GM04503 (cell line): ENCODE measurements at regions not wholly inside any gene's neighbourhood (a gene's known extent, or its start where the extent isn't known, plus 50 kb on each side); places are given as distances from the start of the nearest gene placed in this dataset.
A peak's percentile ranks its signal among the peaks of the same experiment; 100 is the strongest.

ENCODE experiments used
- DNase-seq: peaks from one replicate; pipeline ENCODE4 v3.0.0-alpha.2; 2012; ENCODE audit warnings: low read depth

DNA sequence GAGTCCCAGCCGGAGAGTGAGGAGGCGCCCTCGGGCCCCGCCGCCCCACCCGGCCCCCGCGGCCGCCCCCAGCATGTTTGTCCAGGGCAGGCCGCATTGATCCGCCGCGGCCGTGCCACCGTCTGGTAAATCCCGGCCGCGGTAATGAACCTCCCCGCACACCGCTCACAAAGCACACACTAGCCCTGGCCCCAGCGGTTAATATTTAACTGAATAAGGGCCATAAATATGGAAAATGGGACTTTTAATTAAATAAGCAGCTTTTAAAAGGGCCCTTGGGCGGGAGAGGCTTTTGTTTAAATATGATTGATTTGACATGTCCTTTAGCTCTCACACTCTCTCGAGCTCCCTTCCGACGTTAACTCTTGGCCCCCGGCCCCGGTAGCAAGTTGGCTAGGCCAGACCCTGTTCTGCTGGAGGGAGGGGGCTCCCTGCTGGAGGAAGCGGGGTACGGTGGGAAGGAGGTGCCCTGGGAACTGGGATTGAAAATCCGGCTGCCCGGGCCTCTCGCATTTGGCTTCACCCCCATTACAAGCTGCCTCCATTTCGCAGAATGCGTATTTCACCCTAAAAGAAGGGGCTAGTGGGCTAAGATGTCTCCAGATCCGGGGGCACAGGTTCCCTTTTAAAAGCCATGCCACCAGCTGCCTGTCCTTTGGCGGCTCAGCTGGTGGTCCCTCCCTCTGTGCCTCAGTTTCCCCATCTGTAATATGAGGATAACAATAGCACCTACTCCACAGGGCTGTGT, 199.8 kb downstream of the RBM19 start:
- DNase-seq: no peak

DNA sequence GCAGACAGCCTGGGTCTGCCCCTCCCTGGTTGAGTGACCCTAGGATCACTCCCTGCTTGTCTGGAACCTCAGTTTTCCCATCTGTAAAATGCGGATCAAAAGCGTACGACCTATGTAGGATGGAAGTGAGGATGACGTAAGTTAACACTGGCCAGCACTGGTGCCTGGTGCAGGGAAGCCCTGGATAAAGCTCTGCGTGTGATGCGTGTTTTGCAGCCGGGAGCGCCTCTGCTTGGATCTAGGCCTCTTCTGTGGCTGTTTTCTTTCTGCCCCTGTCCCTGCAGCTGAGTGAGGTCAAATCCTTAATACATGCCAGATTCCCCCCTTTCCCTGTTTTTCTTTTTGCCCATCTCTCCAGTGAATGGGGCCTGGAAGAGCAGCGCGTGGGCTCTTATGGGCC, 201.5 kb downstream of the RBM19 start:
- DNase-seq: no peak

DNA sequence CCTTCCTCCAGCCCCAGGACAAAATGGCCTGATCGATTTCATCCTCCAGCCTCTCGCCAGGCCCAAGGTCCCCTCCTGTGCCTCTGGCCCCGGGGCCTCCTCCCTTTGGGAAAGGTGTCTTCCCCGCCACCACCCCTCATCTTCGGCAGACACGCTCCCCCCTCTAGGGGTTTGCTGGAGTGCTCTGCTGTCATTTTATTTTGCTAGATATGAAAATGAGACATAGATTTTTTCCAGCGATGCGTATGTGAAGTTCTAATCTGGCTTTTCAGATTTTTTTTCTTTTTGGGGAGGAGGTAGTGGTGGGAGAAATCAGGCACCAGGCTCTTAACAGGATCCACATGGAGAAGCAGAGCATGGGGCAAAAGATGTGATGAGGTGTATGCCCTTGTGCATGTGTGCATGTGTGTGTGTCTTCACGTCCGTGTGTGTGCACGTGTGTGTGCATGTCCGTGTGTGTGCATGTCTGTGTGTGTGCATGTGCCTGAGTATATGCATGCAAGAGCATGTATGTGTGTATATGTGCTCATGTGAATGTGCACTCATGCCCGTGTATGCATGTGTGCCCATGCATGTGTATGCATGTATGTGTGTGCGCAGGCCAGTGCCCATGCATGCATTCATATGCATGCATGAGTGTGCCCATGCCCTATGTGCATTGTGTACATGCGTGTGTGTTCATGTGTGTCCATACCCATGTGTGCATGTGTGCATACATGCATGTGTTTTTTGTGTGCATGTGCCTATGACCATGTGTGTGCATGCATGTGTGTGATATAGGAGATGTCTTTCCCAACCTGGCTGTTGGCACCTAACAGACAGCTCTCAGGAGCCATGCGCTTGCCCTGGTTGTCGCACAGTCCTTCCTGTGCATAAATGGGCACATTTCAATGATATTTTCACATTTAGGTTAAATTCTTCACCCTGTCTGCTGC, 203.0 kb downstream of the RBM19 start:
- no peak for DNase-seq

DNA sequence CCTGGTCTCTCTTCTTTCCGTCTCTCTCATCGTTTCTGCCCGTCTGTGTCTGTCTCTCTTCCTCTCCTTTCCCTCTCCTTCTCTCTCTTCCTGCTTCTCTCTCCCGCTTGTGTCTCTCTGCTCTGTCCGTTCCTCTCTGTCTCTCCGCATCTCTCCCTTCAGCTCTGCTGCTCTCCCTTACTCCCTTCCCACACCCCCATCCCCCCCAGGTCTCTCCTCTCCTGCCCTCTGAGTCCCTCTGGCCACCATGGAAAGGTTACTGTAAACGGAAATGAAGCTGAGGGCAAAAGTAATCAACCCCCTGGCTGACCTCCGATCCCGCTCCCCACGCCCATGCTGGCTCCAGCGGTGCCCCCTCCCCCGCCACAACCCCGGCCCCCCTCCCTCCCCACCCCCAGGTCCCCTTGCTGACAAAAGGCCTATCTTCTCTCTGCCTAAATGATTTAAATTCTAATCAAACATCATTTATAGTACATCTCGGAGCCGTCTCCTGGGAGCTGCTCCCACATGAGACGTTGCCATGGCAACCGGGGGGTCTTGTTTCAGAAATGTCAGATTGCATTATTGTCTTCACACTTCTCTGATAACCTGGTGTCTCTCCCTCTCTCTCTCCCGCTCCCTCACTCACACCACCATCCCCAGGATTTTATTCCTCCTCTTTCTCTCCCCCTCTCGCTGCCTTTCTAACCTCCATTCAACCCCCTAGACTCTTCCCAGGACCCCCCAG, 203.8 kb downstream of the RBM19 start:
- DNase-seq: no peak

DNA sequence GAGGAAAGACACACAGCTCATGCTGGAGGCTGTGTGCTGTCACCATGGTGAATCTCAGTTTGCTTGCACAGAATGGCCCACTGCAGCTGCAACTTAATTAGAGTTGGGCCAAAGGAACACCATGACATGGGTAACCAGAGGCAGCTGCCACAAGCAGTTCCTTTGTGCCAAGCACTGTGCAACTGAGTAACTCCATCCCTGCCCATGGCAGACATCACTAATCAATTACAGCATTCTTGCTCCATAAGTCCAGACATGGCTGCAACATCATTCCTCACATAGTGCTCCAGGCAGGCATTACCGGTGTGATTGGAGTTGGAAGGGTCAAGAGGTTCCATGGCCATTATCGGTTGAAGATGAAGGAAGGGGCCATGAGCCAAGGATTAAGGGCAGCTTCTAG, 207.0 kb downstream of the RBM19 start:
- DNase-seq: no peak

DNA sequence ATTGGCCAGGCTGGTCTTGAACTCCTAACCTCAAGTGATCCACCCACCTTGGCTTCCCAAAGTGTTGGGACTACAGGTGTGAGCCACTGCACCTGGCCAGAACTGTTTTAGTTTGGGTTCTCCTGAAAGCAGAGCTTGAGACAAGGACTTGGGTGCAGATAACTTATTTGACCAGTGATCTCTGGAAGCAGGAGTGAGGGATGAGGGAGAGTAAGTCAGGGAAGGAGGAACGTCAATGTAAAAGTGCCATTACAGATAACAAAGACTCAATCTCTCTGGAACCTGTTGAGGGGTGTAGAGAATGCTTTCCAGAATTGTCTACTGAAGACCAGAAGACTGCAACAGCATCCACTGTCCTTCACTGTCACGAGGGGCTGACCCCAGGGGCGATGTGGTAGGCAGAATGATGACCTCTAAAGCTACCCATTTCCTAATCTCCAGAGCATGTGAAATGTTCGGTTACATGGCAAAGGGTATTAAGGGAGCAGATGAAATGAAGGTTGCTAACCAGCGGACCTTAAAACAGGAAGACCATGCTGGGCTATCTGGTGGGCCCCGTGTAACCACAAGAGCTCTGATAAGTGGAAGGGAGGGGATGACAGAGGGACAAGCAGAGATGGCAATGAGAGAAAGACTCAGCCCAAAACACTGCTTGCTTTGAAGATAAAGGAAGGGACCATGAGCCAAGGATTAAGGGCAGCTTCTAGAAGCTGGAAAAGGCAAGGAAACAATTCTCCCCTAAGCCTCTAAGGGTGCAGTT, 207.8 kb downstream of the RBM19 start:
- DNase-seq: no peak

DNA sequence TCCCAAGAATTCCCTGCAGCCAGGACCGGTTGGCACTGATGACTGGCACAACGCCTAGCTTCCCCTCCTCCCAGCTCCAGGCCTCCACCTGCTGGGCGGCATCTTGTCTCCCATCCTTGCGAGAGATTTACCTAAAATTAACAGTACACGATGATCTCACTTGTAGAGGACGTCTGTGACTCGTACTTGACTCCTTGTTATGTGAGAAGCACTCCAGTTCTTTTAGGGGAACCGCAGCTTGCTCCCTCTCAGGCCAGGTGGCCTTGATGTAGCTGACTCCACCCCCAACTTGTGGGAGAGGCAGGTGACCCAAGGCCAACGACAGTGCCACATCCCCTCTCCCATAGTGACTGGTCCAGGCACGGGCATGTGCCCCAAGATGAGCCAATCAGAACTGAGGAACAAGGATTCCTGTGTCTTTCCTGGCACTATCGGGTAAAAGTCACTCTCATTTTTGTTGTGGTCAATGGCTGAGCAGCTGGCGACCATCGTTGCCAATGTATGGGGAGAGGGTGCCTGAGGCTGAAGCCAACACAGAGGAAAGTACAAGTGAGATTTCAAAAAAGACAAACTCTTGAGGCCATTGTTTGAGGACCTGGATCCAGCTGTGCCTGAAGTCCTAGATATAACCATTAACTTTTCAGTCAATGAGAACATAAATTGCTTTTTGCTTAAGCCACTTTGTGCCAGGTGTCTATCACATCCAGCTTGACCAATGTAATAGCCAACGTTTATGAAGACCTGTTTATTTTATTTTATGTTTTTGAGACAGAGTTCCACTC, 208.7 kb downstream of the RBM19 start:
- DNase-seq: no peak

DNA sequence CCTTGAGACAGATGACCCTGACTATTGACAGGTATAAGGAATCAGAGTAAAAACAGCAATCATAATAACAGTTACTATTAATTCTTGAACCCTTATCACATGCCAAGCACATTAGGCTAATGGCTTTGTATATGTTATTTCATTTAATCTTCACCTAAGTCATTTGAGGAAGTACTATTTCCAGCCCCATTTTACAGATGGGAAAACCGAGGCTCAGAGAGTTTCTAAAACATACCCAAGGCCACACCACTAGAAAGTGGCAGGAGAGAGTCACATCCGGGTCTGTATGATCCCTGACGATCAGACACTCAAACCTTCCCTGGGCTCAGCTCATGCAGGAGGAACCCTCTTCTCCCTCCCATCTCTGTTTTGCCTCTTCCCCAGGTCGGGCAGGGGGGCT, 209.5 kb downstream of the RBM19 start:
- no peak for DNase-seq

DNA sequence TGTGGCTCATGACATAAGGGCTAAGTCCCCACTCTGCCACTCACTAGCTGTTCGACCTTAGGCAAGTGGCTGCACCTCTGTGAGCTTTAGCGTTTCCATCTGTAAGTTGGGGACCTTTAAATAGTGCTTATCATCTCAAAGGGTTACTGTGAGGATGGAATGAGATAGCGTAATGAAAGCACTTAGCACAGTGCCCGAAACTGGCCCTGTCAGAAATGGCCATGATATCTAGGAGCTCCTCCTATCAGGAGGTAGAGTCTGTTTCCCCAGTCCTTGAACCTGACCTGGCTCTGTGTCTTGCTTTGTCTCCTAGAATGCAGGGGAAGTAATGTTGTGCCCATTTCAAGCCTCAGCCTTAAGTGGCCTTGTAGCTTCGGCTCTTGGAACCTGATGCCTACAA, 211.0 kb downstream of the RBM19 start:
- DNase-seq: no peak

DNA sequence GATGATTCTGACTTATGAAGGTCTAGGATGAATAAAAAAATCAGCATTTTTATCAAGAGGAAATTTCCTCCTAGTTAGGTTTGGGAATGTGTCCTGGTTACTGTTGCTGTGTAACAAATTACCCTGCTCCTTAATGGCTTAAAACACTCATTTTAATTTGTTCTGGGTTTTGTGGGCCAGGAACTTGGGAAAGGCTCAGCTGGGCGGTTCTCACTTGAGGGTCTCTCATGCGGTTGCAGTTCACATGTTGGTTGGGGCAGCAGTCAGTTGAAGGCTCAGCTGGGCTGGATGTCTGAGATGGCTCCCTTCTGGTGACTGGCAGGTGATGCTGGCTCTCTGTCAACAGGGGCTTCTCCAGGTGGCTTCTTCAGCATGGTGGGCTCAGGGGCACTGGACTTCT, 214.6 kb downstream of the RBM19 start:
- DNase-seq: no peak

DNA sequence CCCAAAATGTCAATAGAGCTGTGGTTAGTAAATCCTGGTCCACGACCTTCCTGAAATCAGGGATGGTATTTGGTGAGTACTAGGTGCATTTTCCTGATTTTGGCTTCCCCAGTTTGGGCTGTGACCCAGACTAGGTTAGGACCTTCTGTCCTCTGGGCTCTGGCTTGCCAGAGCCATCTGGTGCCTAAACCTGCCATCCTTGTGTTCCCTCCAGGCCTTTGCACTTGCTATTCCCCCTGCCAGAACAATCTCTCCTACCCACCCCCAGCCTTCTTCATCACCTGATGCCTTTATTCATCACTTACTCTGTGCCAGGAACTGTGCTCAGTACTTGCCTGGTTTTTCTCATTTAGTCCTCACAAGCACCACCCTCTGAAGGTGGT, 216.7 kb downstream of the RBM19 start:
- no peak for DNase-seq

DNA sequence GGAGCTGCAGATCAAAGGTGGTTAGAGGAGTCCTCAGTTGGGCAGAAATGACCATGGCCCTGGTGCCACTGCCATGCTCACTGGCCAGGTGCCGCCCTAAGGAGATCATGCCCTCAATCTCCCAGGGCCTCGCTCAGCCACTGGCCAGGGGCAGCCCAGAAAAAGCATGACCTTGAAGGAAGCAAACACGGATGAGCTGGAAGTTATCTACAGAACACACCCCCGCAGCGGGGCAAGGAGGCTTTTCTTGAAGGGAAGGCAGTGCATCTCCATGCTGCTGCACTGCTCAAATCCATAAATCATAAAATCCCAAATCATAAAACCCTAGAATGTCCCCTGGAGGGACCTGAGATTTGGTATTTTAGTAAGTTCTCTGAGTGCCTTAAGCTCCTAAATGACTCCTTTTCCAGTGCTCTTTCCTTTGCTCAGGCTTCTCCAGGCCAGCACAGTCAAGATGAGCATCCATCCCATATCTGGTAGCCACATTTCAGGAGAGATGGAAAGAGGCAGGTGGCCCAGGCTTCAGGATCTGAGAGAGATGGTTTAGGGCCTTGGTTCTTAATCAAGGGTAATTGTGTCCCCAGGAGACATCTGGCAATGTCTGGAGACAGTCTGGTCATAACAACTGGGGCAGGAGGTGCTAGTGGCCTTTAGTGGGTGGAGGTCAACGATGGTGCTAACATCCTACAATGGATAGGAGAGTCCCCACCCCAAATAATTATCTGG, 217.3 kb downstream of the RBM19 start:
- no peak for DNase-seq

DNA sequence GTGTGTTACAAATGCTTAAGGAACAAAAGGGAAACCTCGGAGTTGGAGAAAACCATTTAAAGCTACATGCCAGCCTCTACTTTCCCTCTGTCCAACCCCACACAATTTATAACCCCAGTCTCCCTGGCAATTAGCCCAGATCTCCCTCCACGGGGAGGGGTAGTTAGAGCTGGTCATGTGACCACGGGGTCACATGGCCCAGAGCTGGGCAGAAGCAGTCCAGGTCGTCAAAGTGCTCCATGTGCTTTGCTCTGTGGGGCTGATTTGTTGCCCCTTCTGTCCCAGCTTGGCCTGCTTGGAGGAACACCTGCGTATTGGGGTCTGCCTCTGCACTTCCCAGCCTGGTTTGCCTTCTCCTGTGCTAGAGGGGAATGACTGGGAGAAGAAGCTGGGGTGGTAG, 219.1 kb downstream of the RBM19 start:
- DNase-seq: no peak

DNA sequence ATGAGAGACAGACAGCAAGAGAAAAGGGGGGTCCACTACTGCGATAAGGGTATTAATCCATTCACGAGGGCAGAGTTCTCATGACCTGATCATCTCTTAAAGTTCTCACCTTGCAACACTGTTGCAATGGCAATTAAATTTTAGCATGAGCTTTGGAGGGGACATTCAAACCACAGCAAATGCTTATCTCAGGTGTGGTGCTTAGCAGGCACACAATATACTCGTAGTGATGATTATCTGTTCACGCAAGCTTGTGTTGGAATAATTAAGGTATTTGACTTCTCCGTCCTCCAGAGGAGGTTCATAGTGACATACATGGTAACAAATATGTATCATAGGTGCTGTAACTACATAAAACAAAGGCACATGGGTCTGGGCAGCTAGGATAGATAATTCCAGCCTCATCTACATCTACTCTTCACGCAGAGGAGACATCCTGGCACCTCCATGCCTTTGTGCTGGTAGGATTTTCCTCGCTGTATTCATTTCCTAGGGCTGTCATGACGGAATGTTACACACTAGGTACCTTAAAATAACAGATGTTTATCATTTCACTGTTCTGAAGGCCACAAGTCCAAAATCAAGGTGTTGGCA, 221.2 kb downstream of the RBM19 start:
- DNase-seq: no peak

DNA sequence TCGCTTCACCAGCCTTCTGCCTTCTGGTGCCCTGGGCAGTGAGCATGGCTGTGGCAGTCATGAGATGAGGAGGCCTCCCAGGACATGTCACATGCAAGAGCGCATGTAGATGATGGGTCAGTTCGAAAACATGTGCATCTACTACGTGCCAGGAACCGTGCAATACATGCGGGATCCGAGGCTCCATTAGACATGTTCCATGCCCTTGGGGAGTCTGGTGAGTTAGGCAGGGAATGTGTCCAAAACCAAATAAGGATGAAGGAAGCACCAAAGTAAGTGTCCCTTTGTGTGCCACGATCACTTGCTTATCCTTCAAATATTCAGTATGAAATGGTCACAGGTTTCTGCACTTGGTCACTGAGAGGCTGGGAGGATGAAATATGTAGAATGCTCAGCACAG, 223.3 kb downstream of the RBM19 start:
- no peak for DNase-seq

DNA sequence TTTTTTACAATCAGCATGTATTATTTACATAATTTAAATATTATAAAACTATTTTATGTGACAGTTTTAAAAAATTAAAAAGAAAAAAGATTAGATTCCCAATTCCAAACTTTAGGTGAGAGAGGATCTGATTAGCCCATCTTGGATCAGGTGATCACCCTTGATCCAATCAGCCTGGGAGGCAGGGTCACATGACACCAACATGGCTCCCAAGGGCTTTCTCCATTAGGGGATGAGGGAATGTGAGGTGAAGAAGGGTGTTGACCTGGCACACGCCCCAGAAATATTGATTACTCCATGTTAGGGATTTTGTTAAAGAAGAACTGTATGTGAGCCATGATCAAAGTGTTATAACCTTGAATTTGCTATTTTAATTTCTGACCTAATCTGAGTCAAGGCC, 225.4 kb downstream of the RBM19 start:
- no peak for DNase-seq

DNA sequence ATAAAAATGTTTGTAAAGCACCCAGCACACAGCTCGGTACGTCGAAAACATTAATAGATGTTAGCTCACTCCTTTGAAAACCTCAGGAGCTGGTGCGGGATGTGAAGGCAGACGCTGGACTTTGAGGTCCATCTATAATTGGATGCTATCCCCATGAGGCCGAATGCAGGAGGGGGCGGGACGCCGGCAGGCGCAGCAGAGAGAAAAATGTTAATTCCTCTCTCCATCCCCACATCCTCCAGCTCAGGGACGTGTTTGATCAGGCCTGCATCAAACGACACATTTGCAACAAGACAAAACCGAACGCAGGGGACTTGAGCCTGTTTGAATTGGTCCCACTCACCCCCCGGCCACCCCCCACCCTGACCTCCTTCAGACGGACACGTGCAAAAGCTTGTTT, 231.0 kb downstream of the RBM19 start:
- no peak for DNase-seq

DNA sequence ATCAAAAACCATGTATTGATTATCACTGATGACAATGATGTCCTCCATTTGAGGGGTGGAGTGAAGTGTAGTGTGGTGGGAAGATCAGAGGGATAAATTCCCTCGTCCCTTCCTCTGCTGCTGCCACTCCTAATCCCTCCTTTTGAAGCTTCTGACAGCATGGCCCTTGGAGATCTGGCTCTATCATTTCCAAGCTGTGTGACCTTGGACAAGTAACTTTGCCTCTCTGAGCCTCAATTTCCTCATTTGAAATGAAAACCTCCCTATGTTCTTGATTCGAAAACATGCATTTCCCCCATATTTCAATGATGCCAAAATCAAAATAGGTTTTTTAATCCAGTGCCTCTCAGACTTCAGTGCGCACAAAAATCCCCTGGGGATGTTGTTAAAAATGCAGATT, 231.6 kb downstream of the RBM19 start:
- DNase-seq: no peak

DNA sequence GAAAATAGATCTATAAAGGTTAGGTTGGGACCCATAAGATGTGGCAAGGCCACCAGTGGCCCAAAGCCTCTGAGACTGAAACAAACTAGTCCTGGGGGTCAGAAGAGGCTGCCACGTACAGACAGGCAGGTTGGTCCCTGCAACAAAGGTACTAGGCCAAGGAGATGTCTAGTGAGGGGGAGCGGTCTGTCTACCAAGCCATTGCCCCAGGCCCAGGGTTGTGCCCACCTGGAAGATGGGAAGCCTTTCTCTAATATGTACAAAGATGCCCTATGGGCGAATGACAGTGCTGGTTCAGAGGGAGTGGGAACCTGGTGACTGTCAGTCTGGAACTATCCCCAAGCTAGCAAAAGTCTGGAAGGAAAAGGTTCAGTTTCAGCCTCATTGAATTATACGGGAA, 233.2 kb downstream of the RBM19 start:
- DNase-seq: no peak

DNA sequence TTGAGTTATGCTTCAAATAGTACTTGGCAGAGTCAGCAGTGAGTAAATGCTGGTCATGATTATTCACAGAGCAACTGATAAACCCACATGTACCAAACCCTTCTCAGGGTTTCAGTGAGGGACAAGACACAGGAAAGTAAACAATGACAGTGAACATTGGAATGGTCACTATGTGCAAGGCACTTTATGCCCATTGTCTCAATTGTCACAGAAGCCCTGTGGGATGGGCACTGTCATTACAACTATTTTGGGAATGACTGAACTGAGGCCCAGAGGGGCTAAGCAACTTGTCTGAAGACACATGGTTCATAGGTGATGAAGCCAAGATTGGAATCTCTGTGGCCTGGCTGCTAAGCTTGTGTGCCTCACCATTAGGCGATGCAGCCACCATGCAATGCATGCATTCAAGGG, 238.5 kb downstream of the RBM19 start:
- peak; percentile 37 for DNase-seq
